ENCODE measurements at regions not wholly inside any gene's neighbourhood (a gene's known extent, or its start where the extent isn't known, plus 50 kb on each side); places are given as distances from the start of the nearest gene placed in this dataset.

DNA sequence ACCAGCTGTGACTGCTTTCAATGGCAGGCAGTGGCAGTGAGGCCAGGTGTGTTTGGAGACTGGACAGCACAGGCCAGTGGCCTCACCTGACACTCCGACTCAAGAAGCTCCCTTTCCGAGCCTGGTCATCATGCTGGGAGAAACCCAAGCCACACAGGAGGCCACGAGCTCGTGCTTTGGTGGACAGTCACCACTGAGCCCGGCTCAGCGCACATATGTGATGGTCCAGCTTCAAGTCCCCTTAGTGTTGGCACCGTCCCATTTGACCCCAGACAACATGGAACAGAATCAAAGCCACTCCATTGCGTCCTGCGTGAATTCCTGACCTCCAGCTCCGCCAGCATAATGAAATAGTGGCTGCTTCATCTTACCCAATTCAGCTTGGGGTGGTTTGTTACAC is 64.0 kb upstream of the PPP1R26 start:
- no peaks in the 10 kb centered on the region for H3K9me3 ChIP-seq
- no peak for TF ChIP-seq POLR2A (IDR thresholded peaks at IDR 0.05)
- TF ChIP-seq, protein P1, sequence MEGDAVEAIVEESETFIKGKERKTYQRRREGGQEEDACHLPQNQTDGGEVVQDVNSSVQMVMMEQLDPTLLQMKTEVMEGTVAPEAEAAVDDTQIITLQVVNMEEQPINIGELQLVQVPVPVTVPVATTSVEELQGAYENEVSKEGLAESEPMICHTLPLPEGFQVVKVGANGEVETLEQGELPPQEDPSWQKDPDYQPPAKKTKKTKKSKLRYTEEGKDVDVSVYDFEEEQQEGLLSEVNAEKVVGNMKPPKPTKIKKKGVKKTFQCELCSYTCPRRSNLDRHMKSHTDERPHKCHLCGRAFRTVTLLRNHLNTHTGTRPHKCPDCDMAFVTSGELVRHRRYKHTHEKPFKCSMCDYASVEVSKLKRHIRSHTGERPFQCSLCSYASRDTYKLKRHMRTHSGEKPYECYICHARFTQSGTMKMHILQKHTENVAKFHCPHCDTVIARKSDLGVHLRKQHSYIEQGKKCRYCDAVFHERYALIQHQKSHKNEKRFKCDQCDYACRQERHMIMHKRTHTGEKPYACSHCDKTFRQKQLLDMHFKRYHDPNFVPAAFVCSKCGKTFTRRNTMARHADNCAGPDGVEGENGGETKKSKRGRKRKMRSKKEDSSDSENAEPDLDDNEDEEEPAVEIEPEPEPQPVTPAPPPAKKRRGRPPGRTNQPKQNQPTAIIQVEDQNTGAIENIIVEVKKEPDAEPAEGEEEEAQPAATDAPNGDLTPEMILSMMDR (IDR thresholded peaks at IDR 0.05) = no peak
- no peak overlapping the region for H3K27ac ChIP-seq
- H3K4me1 ChIP-seq = no peaks in the 10 kb centered on the region
- DNase-seq = no peak
- no peak overlapping the region for H3K4me3 ChIP-seq
- no peaks in the 10 kb centered on the region for H3K27me3 ChIP-seq
- H3K36me3 ChIP-seq = no peaks in the 10 kb centered on the region

DNA sequence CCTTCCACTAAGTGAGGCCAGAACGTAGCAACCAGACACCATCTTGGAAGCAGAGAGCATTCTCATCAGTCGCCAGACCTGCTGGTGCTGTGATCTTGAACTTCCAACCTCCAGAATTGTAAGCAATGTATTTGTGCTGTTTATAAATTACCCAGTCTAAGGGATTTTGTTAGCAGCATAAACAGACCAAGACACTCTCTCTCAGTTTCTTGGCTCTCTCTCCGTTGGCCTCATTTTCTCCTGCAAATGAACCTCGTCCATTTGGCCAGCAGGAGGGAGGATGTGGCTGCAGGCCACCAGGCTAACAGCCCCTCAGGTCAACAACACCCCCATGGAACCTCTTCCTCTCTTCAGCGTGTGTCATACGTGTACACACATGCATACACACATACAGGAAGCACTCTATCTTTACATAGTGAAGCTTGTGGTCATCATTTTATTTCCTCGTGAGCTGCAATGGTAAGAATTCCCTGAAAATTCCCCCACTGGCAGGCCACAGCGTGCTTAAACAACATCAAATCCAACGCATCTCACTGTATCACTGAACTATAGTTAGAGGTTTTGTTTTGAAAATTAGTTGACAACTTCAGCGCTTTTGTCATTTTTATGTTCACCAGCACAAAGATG is 62.8 kb upstream of the PPP1R26 start:
- H3K36me3 ChIP-seq = no peaks in the 10 kb centered on the region
- H3K27ac ChIP-seq = no peak overlapping the region
- TF ChIP-seq, protein P1 (IDR thresholded peaks at IDR 0.05) = no peak
- no peak for TF ChIP-seq POLR2A (IDR thresholded peaks at IDR 0.05)
- DNase-seq = no peak
- no peak overlapping the region for H3K4me3 ChIP-seq
- H3K4me1 ChIP-seq = no peaks in the 10 kb centered on the region
- no peaks in the 10 kb centered on the region for H3K9me3 ChIP-seq
- H3K27me3 ChIP-seq = no peaks in the 10 kb centered on the region

DNA sequence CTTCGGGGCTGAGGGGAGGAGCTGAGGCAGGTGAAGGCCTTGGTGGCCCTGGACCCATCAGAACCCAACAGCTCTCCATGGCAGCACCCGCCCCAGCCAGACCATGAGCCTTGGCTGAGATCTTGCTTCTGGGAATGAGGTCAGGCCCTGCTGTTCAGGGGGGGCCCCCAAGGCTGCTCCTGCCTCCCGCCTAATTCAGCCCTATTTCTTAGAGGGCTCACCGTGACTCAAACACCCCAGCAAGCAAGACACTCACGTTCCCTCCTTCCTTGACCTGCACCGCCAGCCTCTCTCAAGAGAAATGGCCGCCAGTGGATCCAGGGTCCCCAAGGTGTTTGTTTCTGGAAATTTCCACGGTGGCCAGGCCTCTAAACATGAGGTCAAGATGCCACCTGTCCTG is 61.4 kb upstream of the PPP1R26 start:
- Histone ChIP-seq H3K36me3 (no peaks in the 10 kb centered on the region), H3K27me3 (no peaks in the 10 kb centered on the region), H3K4me1 (no peaks in the 10 kb centered on the region), H3K27ac (no peak overlapping the region), H3K4me3 (no peak overlapping the region), H3K9me3 (no peaks in the 10 kb centered on the region)
- TF ChIP-seq, protein P1 (IDR thresholded peaks at IDR 0.05) = no peak
- no peak for TF ChIP-seq POLR2A (IDR thresholded peaks at IDR 0.05)
- no peak for DNase-seq

DNA sequence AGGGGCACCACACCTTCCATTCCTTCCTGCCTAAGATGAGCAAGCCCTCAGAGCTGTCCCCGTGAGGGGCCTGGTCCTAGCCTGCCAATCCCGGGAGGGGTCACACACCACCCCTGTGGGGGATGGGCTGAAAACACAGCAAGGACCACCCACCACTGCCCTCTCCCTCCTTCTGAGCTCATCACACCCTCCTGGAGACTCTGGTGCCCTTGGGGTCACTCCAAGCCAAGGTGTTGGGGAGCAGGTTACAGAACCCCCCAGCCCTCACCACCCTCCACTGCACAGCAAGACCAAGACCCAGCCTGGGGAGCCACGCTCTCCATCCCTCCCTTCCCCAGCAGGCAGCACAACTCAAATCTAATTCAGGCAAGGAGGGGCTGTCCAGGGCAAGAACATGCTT is 60.5 kb upstream of the PPP1R26 start:
- Histone ChIP-seq H3K9me3 (peaks cover 0 to 6% (median 0%) of the 10 kb centered on the region in 4 donors), H3K4me1 (no peaks in the 10 kb centered on the region), H3K27ac (no peak overlapping the region), H3K36me3 (no peaks in the 10 kb centered on the region), H3K27me3 (no peaks in the 10 kb centered on the region), H3K4me3 (no peak overlapping the region)
- no peak for DNase-seq
- TF ChIP-seq, protein P1 (IDR thresholded peaks at IDR 0.05) = no peak
- TF ChIP-seq POLR2A (IDR thresholded peaks at IDR 0.05) = no peak

DNA sequence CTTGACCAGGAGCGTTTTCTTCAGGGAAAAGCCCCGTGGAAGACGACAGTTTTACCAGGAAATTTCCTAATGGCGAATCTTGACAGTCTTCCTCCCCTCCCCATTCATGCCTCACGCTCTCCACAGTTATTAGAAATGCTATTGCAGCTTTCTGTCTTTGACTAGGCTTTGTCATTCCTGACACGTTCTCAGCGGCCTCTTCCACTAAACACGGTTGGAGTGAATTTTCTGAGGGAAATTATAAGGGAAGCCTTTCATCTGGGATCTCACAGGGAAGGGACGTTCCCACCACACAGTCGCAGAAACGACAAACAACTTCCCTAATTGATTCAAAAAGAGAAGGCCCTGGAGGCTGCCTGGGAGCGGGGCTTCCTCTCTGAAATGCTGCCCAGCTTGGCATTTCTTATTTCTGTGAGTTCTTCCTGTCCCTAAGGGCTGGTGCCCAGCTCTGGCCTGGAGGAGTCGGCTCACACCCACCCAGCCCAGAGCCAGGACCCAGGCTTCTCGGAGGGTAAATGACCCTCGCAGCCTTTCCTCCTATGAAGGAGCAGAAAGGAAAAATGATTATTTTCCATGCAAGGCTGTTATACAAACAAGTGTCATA is 57.1 kb upstream of the PPP1R26 start:
- no peaks in the 10 kb centered on the region for H3K36me3 ChIP-seq
- H3K9me3 ChIP-seq = peaks cover 0 to 6% (median 0%) of the 10 kb centered on the region in 4 donors
- H3K27ac ChIP-seq = no peak overlapping the region
- no peak for TF ChIP-seq POLR2A (IDR thresholded peaks at IDR 0.05)
- TF ChIP-seq, protein P1 (IDR thresholded peaks at IDR 0.05) = no peak
- H3K4me1 ChIP-seq = no peaks in the 10 kb centered on the region
- H3K27me3 ChIP-seq = no peaks in the 10 kb centered on the region
- no peak for DNase-seq
- H3K4me3 ChIP-seq = no peak overlapping the region
